Prostate gland (tissue), 2 donors: ENCODE measurements at regions not wholly inside any gene's neighbourhood (a gene's known extent, or its start where the extent isn't known, plus 50 kb on each side); places are given as distances from the start of the nearest gene placed in this dataset.

Experiments used
- DNase-seq: peaks from one replicate; pipeline ENCODE4 v3.0.0-alpha.2; 2019; ENCODE audit warnings: low spot score
- H3K27ac ChIP-seq, 2 donors: fragments of 200-600 bp; sonication (generic); 2 replicates each; pipeline ENCODE4 v1.5.1; 2017 to 2019
- H3K27me3 ChIP-seq: fragments of 200-600 bp; sonication (generic); replicated peaks from 2 replicates; pipeline ENCODE4 v1.5.1; 2019; ENCODE audit not compliant: insufficient read depth
- H3K36me3 ChIP-seq, 2 donors: fragments of 200-600 bp; sonication (generic); 1 replicate in 1 of 2; 2 replicates in 1 of 2; pipeline versions ENCODE4 v1.5.1 to v1.8.1; 2017 to 2019
- H3K4me1 ChIP-seq: fragments of 200-600 bp; sonication (generic); replicated peaks from 2 replicates; pipeline ENCODE4 v1.5.1; 2019
- H3K4me3 ChIP-seq, 2 donors: fragments of 200-600 bp; sonication (generic); 2 replicates each; pipeline ENCODE4 v1.5.1; 2017 to 2019
- H3K9me3 ChIP-seq: fragments of 200-600 bp; sonication (generic); 2 replicates; pipeline ENCODE4 v1.5.1; 2017
- POLR2A ChIP-seq: fragments of 450-650 bp; IDR thresholded peaks from one replicate; pipeline ENCODE4 v1.6.1; 2016; ENCODE audit warnings: antibody characterized with exemption, mild to moderate bottlenecking
- POLR2AphosphoS5 ChIP-seq: sonication (generic); formaldehyde crosslinking; IDR thresholded peaks from one replicate; pipeline ENCODE4 v1.6.1; 2017; ENCODE audit warnings: antibody characterized with exemption
- WGBS: methylation state at CpG from one replicate; pipeline ENCODE4 v1.1.5; 2018; 5-methylcytosine and 5-hydroxymethylcytosine counted together
- intact Hi-C: fragments of 100-400 bp; cut with DNase I; formaldehyde crosslinking; loops from one replicate; pipeline ENCODE4 v1.14.2; 2022
- TF ChIP-seq, protein P1 (sequence below), 4 experiments: fragments of 200-600 bp in 2 of 4; fragments of 450-650 bp in 2 of 4; sonication (generic) in 2 of 4; IDR thresholded peaks; 1 replicate in 3 of 4; 2 replicates in 1 of 4; pipeline ENCODE4 v1.5.1; 2016 to 2019; ENCODE audit warnings: antibody characterized with exemption in 4 of 4, mild to moderate bottlenecking in 2 of 4, moderate library complexity in 2 of 4

DNA sequence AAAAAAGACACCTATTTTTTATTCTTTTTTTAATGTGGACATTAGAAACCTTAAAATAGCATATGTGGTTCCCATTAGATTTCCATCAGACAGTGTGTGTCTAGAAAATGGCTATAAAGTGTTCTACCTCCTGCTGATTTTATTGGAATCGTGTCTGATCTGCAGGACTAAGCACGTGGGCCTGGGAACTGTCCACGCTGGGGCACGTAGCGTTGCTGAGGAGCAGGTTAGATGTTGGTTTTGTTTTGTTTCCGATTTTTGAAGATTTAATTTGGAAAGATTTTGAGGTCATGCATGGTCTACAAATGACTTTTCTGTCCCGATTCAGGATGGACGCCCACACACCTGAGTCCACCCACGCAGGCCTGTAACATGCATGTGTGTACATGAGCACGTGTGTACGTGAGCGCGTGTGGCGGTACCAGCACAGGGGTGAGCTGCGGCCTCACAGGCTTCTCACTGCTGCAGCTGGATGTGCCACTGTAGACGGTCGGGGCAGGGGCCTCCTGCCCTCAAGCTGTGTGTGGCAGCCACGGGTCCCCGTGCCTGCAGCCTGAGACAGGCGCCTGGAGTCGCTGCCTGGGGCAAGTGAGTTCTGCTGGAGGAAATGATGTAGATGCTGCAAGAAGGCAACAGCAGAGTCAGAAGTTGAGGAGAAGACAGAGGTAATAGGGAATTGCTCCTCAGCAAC, 99.7 kb upstream of the CTDP1 start:
- Histone ChIP-seq H3K36me3 (no peaks in the 10 kb centered on the region), H3K4me3 (no peak overlapping the region), H3K27me3 (no peaks in the 10 kb centered on the region), H3K27ac (no peak overlapping the region), H3K9me3 (no peaks in the 10 kb centered on the region), H3K4me1 (peaks cover 13% of the 10 kb centered on the region)
- no peak for DNase-seq
- TF ChIP-seq, protein P1, sequence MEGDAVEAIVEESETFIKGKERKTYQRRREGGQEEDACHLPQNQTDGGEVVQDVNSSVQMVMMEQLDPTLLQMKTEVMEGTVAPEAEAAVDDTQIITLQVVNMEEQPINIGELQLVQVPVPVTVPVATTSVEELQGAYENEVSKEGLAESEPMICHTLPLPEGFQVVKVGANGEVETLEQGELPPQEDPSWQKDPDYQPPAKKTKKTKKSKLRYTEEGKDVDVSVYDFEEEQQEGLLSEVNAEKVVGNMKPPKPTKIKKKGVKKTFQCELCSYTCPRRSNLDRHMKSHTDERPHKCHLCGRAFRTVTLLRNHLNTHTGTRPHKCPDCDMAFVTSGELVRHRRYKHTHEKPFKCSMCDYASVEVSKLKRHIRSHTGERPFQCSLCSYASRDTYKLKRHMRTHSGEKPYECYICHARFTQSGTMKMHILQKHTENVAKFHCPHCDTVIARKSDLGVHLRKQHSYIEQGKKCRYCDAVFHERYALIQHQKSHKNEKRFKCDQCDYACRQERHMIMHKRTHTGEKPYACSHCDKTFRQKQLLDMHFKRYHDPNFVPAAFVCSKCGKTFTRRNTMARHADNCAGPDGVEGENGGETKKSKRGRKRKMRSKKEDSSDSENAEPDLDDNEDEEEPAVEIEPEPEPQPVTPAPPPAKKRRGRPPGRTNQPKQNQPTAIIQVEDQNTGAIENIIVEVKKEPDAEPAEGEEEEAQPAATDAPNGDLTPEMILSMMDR (IDR thresholded peaks at IDR 0.05) = no peak
- TF ChIP-seq POLR2AphosphoS5 (no peak), POLR2A (no peak)
- intact Hi-C loops = no loop called here
- 82% methylated on average over 21 of the region's 21 CpGs for WGBS

DNA sequence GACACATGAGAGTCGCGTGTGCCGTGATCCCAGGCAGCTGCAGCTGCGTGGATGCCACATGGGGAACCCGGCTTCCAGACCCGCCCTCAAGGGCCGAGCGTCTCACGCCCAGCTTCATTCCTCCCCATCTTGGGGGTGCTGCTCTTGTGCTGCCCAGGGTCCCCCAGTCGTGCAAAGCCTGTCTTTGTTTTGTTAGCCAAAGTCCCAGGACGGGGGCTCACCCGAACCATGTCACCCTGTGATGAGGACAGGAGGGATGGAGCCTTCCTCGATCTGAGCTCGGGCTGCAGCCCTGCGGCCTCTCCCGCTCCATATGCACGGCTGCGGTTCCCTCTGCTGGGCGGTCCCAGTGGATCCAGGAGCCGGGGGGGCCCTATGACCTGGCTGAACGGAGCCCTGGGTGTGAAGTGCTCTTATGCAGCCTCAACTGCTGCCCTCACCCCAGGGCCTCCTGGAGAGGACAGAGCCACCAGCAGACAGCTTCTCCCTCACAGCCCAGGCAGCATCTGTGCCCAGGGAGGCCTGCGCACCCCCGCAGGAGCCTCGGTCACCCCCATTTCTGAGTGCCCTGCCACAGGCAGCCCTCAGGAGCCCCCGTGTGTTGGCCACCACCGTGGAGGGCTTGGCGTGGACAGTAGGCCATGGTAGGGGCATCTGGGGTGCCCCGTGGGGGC, 99.0 kb upstream of the CTDP1 start:
- Histone ChIP-seq H3K4me3 (no peak overlapping the region), H3K27me3 (no peaks in the 10 kb centered on the region), H3K27ac (no peak overlapping the region), H3K9me3 (no peaks in the 10 kb centered on the region), H3K36me3 (no peaks in the 10 kb centered on the region), H3K4me1 (peaks cover 13% of the 10 kb centered on the region)
- no peak for DNase-seq
- TF ChIP-seq POLR2A (no peak), POLR2AphosphoS5 (no peak)
- TF ChIP-seq, protein P1 (IDR thresholded peaks at IDR 0.05) = no peak
- WGBS = 91% methylated on average over 28 of the region's 28 CpGs
- intact Hi-C loops = no loop called here

DNA sequence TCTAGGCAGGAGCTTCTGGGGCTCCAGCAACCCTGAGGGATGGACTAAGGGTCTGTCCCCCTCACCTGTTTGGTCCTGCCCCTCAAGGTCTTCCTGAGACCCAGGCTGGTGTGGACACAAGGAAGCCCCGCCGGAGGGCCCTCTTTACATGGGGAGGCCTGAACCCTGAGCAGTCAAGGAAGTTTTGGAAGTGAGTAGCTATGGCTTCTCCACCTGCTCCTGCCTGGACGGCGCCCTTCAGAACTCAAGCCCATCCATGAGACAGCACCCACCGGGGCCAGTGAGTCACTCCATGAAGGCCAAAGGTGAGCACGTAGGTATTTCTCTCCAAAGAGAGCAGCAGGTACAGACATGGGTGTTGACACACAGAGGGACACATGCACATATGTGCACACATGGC, 98.2 kb upstream of the CTDP1 start:
- no peak for DNase-seq
- H3K27me3 ChIP-seq = no peaks in the 10 kb centered on the region
- TF ChIP-seq POLR2A (no peak), POLR2AphosphoS5 (no peak)
- TF ChIP-seq, protein P1 (IDR thresholded peaks at IDR 0.05) = no peak
- H3K36me3 ChIP-seq = no peaks in the 10 kb centered on the region
- H3K9me3 ChIP-seq = no peaks in the 10 kb centered on the region
- no peak overlapping the region for H3K27ac ChIP-seq
- no peak overlapping the region for H3K4me3 ChIP-seq
- intact Hi-C loops = no loop called here
- WGBS = 95% methylated on average over 4 of the region's 6 CpGs
- H3K4me1 ChIP-seq = peaks cover 9% of the 10 kb centered on the region

DNA sequence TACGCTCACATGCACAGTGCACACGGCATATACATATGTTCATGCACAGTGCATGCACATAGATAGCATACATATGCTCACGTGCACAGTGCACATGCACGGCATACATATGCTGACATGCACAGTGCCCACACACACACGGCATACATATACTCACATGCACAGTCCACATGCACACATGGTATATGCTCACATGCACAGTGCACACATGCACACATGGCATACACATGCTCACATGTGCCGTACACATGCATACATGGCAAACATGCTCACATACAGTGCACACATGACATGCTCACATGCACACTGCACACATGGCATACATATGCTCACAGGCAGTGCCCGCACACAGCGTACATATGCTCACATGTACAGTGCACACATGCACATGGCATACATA, 97.7 kb upstream of the CTDP1 start:
- no peak overlapping the region for H3K27ac ChIP-seq
- H3K27me3 ChIP-seq = no peaks in the 10 kb centered on the region
- intact Hi-C loops = no loop called here
- DNase-seq = no peak
- H3K4me3 ChIP-seq = no peak overlapping the region
- peaks cover 5% of the 10 kb centered on the region for H3K4me1 ChIP-seq
- H3K36me3 ChIP-seq = no peaks in the 10 kb centered on the region
- 99% methylated on average over 8 of the region's 8 CpGs for WGBS
- TF ChIP-seq, protein P1 (IDR thresholded peaks at IDR 0.05) = no peak
- no peaks in the 10 kb centered on the region for H3K9me3 ChIP-seq

DNA sequence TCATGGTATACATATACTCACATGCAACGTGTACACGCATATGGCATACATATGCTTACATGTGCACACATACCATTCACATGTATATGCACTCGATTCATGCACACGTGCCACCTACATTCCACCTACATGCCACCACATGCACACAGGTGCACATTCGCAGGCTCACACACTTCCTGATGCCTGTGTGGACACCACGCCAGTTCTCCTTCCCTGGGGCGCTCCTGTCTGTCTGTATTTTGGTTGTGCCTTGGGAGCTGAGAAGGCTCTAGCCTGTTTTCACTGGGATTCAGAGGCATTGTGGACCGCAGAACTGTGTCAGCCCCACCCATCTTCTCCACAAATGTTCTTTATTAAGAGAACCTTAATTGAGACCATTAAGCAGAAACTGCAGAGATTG, 96.6 kb upstream of the CTDP1 start:
- no peaks in the 10 kb centered on the region for H3K9me3 ChIP-seq
- no peaks in the 10 kb centered on the region for H3K36me3 ChIP-seq
- H3K4me1 ChIP-seq = no peaks in the 10 kb centered on the region
- no peak overlapping the region for H3K4me3 ChIP-seq
- H3K27me3 ChIP-seq = no peaks in the 10 kb centered on the region
- no peak for DNase-seq
- WGBS = 63% methylated on average over 8 of the region's 8 CpGs
- intact Hi-C loops = no loop called here
- H3K27ac ChIP-seq = no peak overlapping the region
- TF ChIP-seq, protein P1 (IDR thresholded peaks at IDR 0.05) = no peak
- TF ChIP-seq POLR2AphosphoS5 = no peak
- TF ChIP-seq POLR2A = no peak
